OCI-M2 (cell line): ENCODE measurements at regions not wholly inside any gene's neighbourhood (a gene's known extent, or its start where the extent isn't known, plus 50 kb on each side); places are given as distances from the start of the nearest gene placed in this dataset.

ENCODE experiments used
- DNase-seq: peaks from one replicate; lab custom pipeline; 2025; ENCODE audit not compliant: unreplicated experiment; lab: John Stamatoyannopoulos, UW

DNA sequence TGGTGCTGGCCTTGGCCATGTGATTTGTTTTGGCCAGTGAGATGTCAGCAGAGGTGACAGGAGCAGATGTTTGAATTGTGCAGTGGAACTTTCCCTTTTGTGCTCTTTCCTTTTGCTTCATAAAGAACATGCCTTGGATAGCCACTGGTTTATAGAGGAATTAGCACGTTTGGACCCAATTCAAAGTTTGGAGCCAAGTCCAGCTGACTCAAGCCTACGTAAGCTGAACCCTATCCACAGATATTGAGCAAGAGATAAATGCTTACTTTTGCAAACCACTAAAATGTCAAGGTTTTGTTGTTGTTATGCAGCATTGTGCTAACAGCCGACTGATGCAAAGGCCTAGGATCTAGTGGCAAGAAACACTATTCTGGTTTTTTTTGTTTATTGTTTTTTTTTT lies 230.9 kb upstream of the CITED2 start:
- no peak for DNase-seq

DNA sequence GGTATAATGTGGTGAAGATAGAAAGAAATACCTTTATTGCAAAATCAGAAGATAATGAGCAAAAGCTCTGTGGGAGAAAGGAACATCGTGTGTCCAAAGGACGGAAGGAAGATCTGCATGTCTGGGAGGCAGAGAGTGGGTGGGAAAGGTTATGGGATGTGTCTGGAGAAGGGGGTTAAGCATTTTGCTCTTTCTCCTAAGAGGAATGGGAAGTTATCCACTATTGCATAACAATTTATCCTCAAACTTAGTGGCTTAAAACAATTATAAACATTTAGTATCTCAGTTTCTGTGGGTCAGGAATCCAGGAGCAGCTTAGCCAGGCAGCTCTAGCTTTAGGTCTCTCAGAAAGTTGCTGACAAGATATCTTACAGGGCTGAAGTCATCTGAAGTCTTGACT lies 229.1 kb upstream of the CITED2 start:
- DNase-seq, result no peak

DNA sequence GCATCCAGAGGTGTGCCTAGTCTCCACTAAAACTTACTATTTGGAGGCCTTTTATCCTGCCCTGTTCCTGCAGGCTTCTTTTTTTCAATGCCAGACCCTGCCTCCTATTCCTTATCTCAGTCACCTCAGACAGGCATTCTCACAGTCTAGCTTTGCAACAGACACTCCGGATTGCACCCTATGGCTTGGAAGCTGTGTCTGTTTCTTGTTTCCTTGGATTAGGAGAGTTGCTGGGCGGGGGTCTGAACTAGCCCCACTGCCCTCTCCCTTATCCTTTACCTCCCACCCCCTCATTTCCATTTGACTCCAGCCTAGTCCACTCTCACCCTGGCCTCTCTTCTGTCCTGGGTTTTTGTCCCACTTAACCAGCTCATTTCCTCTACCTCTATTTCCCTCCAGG lies 228.1 kb upstream of the CITED2 start:
- no peak for DNase-seq

GRCh38 chr6:139600919-139601475 lies 226.5 kb upstream of the CITED2 start:
- no peak for DNase-seq

DNA sequence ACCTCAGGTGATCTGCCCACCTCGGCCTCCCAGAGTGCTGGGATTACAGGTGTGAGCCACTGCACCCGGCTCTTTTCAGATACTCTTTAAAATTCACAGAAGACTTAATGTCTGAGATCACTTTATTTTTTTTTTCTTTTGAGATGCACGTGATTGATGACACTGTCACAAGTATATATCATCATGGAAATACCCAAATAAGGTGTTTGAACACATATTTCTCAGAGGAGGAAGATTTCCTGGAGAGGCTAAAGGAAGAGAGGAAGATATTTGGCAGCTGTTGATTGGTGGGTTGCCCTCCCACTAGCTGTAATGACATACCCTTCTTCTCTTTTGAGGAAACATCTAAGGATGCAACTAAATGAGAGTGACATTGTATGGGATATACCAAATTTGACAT lies 225.9 kb upstream of the CITED2 start:
- DNase-seq, result no peak

DNA sequence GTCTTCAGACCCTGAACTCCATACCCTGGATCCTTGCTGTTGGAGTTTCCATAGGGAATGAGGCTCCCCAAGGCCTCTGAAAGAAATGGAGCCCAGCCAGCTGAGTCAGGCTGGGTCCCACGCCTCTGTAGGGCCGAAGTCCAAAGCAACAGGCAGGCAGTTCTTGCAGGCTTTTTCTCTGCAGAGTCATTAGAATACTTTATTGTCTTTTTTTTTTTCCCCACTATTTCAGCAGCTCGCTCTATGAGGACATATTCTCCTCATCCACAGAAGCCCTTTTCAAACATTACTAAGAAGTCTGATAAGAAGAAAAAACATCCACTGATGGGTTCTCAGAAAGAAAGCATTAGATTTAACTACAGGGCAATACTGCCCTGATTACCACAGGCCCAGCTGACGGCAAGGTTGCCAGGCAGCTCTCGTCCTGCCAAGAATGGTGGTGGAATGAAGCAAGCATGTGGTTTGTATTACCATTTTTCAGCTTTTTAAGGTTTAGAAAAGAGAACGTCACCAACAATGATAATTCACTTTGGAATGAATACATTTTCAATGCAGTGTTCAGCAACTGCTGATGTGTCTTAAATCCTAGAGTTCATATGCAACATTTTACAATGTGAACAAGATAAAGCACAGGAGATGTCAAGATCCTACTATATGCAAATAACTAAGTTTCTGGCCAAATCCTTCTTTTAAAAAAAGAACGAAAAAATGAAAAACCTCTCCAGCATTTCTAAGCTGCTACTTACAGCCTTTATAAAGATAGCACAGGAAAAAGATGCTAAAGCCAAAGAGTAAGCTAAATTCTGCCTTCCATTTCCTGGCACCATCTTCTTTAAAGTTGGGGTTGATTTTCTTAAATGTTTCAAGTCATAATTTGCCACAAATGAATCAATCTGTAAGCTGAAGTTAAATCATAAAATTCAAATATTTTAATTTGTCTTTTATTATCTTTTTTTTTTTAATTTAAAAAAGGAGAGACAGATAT lies 223.6 kb upstream of the CITED2 start:
- no peak for DNase-seq

DNA sequence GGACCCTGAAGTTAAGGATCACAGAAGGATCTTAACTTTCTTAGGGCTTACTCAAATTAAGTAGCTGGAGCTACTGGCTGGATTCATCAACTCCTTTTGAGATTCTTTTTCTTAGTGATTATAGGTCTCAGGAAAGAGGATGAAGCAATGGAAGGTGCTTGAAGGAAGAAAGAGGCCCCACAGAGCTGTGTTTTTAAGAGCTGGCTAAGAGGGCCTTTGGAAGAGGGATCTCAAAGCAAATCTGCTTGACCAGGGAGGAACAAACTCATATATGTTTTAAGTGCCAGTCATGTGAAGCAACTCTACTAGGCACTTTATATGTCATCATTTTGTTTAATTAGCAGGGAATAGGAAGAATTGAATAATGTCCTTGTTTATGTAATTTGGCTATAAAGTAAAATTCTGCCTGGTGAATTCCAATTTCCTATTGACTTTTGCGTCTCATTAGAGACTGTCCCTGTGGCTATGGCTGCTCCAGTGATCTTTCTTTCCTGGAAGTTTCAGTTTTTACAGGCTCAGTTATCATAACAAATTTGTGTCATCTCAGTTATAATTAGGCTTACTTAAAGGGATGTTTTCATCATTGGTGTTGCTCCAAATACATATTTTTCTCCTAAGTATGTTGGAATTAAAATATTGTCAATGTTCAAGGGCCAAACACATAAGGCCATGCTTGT lies 222.8 kb upstream of the CITED2 start:
- DNase-seq, result no peak

DNA sequence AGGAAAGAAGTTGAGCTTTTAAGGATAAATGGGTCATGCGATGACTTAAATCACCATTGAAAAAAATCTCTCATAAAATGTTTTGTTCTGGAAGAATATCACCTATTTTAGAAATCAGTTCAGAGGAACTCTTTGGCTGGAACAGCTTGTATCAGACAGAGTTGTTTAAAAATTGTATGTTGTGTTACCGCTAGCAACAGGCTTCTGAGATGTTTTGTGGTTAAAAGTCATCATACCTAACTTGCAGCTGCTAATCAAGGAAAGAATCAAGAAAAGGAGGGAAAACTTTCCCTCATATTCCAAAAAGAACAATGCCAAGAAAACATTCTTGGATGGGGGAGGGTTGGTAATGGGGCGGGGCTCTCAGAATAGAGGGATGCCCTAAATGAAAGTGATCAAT lies 220.7 kb upstream of the CITED2 start:
- no peak for DNase-seq

DNA sequence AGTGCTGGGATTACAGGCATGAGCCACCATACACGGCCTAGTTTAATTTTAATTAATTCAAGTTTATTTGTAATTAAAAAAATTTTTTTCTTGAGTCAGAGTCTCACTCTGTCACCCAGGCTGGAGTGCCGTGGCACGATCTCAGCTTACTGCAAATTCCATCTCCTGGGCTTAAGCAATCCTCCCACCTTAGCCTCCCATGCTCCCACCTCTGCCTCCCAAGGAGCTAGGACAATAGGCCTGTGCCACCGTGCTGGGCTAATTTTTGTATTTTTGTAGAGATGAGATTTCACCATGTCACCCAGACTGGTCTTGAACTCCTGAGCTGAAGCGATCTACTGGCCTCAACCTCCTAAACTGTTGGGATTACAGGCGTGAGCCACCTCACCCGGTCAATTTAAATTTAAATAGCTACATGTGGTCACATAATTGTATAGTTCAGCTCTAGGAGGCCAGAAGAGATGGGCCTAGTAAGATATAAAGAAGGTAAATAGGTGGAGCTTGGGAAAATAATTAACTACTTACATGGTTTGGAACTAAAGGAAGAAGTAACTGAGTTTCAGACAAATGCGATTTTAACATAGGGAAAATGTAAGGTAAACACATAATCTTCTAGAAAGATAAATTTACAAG lies 220.0 kb upstream of the CITED2 start:
- no peak for DNase-seq

GRCh38 chr6:139593081-139593480 lies 218.6 kb upstream of the CITED2 start:
- DNase-seq, result no peak

DNA sequence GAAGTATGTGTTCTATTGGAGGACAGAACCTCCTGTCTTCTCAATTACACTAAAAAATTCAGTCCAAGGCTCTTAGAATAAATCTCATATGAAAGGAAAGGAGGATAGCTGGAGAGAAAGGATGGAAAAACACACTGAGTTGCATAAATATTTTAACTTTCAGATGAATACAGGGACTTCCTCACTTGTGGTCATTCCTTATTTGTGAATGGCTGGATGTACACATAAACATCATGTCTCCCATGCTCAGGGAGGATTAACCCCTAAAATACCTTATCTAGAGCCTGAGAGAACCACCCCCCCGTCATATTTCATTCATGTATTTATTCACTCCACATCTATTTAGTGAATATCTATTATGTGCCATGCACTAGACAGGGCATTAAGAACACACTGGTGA lies 217.6 kb upstream of the CITED2 start:
- no peak for DNase-seq

- DNase-seq, result no peak
These were observed 216.8 kb upstream of the CITED2 start for GRCh38 chr6:139591075-139591865.

GRCh38 chr6:139590206-139590605 lies 215.8 kb upstream of the CITED2 start:
- DNase-seq, result no peak

DNA sequence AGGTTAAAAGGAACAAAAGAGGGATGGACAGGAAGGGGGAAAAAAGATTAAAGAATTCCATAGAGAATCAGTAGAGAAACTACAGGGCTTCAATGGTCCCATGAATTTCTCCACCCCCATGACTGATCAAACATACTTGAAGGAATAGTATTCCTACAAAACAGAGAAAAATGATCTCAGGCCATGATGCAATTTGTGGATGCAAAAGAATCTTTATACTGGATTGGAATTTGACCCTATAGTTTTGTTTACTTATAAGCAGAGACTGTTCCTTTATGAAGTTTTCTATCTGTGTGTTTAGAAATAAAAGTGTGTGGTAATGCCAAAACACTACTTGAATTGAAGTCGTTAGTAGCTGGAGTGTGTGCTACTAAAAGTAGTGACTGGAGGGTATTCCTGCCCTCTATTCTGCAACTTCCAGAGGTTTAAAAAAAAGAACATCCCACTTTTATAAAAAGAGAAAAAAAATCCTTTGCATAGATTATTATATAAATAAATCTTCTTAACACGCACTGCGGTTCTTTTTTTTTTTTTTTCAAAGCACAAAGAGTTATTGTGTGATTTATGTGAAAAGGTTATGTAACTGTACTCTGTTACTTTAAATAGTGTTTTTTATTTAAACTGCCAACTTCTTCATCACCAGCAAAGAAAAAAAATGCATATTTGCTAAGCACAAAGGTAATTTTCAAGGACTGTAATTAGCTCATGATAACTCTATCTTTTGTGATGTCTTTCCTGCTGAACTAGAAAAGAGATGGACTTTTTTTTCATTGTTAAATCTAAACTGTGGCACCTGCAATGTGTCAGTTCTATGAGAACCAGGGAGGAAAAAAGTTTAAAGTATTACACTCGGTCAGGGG lies 214.5 kb upstream of the CITED2 start:
- DNase-seq, result no peak

DNA sequence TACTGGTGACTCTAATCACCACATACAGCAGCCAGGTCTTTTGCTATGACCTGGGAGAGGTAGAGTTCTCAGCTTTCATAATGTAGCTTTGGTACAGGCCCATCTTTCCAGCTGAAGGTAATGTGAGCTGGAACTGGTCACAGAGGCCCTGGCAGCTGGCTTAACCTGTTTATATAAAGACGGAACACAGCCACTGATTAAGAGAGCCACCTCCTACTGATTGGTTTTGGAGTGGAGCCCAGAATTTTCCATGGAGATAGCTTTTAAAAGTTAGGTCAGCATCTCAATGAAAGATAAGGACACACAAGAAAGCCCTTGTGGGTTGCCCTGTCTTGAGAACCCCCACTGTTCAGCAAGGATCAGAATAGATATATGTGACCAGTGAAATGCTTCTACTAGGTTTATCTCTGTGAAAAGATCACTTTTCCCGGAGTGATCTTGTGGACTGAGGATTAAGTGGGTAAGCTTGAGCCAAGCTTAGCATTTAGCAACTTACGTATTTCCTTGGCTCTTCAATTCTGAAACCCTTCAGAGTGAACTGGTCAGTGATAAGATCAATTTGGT lies 213.7 kb upstream of the CITED2 start:
- no peak for DNase-seq

DNA sequence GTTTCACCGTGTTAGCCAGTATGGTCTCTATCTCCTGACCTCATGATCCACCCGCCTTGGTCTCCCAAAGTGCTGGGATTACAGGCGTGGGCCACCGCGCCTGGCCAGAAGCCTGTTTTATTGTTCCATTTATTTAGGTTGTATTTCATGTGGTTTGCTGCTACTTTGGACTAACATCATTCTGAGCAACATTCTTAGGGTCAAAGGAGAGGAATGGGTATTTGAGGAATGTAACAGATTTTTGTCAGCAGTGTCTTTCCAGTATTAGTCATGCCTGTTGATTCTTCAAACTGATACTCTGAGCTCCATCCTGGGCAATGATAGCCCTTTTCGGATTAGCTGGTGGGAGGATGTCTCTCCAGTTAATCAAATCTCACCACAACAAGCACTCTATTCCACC lies 213.0 kb upstream of the CITED2 start:
- DNase-seq, result no peak

- no peak for DNase-seq
These were observed 211.8 kb upstream of the CITED2 start for GRCh38 chr6:139586273-139586672.

- DNase-seq, result no peak
These were observed 210.2 kb upstream of the CITED2 start for GRCh38 chr6:139584599-139584998.

DNA sequence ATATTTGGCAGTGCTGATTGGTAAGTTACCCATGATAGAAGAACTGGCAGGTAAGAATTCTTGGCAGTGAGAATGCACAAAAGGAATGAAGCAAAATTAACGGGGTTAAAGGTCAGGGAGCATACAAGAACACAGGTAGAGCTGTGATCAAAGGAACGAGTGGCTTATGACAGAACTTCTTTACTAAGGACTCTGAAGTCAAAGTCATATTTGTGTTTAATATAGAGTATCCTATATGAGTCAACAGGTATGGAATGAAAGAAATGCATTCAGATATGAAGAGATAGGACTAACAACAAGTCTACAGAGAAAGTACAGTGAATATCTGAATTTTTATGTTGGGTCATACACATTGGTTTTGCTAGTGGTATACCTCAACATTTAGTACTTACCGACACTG lies 209.0 kb upstream of the CITED2 start:
- DNase-seq, result no peak

DNA sequence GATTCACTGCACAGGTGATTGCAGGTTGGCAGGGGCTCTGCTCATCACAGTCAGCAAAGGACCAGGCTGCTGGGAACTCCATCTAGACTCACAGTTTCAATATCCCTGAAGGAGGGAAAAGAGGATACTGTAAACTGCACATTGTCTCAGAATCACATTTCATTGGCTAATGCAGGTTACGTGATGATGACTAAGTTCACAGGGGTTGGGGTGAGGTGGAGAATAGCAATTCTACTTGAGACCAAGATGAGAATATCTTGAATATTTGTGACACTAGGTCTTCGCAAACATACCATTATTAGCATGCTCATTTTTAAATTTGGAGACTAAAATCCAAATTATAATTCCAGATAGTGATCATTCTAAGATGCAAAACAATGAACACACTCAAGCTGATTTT lies 208.5 kb upstream of the CITED2 start:
- DNase-seq, result no peak
